HL-60 (cell line): ENCODE measurements at regions not wholly inside any gene's neighbourhood (a gene's known extent, or its start where the extent isn't known, plus 50 kb on each side); places are given as distances from the start of the nearest gene placed in this dataset.

ENCODE experiments used
- DNase-seq, 2 experiments: peaks; one replicate each; pipeline ENCODE4 v3.0.0-alpha.2; 2010 to 2020; ENCODE audit warnings: low read depth in 1 of 2, low spot score in 1 of 2
- H3K27ac ChIP-seq: fragments of 250-450 bp; sonication (Bioruptor Pico); replicated peaks from 2 replicates; pipeline ENCODE4 v1.5.1; 2020; ENCODE audit warnings: mild to moderate bottlenecking, moderate library complexity
- H3K27me3 ChIP-seq: fragments of 250-450 bp; sonication (Bioruptor Pico); 2 replicates; pipeline ENCODE4 v1.5.1; 2021; ENCODE audit warnings: mild to moderate bottlenecking, moderate library complexity; ENCODE audit not compliant: insufficient read depth, poor library complexity, severe bottlenecking
- H3K4me3 ChIP-seq: replicated peaks from 2 replicates; pipeline ENCODE4 v1.5.1; 2011; ENCODE audit warnings: mild to moderate bottlenecking, control low read depth, low read length; ENCODE audit not compliant: insufficient read depth
- CTCF ChIP-seq: IDR thresholded peaks from one replicate; pipeline ENCODE4 v1.5.1; 2011; ENCODE audit warnings: low read length, control low read depth, inconsistent platforms; ENCODE audit not compliant: insufficient read depth
- GABPA ChIP-seq: IDR thresholded peaks from 2 replicates; pipeline ENCODE4 v1.6.1; 2012; ENCODE audit warnings: low read depth
- POLR2AphosphoS5 ChIP-seq: IDR thresholded peaks from 2 replicates; pipeline ENCODE4 v1.6.1; 2012; ENCODE audit warnings: low read depth
- REST ChIP-seq: IDR thresholded peaks from 2 replicates; pipeline ENCODE4 v1.6.1; 2012; ENCODE audit warnings: low read depth; ENCODE audit not compliant: insufficient replicate concordance
- SPI1 ChIP-seq: IDR thresholded peaks from 2 replicates; pipeline ENCODE4 v1.6.1; 2012; ENCODE audit warnings: low read depth, mild to moderate bottlenecking, borderline replicate concordance

- no peak for DNase-seq
- no peak for TF ChIP-seq CTCF
- no peak for TF ChIP-seq POLR2AphosphoS5
- TF ChIP-seq SPI1: no peak
- TF ChIP-seq REST: no peak
- no peak for TF ChIP-seq GABPA
- H3K4me3 ChIP-seq: no peak overlapping the region
- no peaks in the 10 kb centered on the region for H3K27me3 ChIP-seq
- no peak overlapping the region for H3K27ac ChIP-seq
These were observed 1214.0 kb downstream of the ROBO2 start for GRCh38 chr3:78253860-78254259.

- Histone ChIP-seq H3K27me3 (no peaks in the 10 kb centered on the region), H3K27ac (no peak overlapping the region), H3K4me3 (no peak overlapping the region)
- TF ChIP-seq CTCF (no peak), GABPA (no peak), POLR2AphosphoS5 (no peak), SPI1 (no peak), REST (no peak)
- no peak for DNase-seq
These were observed 1215.5 kb downstream of the ROBO2 start for GRCh38 chr3:78255403-78255802.

- H3K4me3 ChIP-seq: no peak overlapping the region
- TF ChIP-seq SPI1: no peak
- no peak for TF ChIP-seq CTCF
- no peak for TF ChIP-seq POLR2AphosphoS5
- no peak for TF ChIP-seq GABPA
- TF ChIP-seq REST: no peak
- no peaks in the 10 kb centered on the region for H3K27me3 ChIP-seq
- DNase-seq: no peak
- no peak overlapping the region for H3K27ac ChIP-seq
These were observed 1216.2 kb downstream of the ROBO2 start for GRCh38 chr3:78256123-78256522.
